A549 (cell line): ENCODE measurements at regions not wholly inside any gene's neighbourhood (a gene's known extent, or its start where the extent isn't known, plus 50 kb on each side); places are given as distances from the start of the nearest gene placed in this dataset.

Experiments used
- ATAC-seq, 2 experiments: fragments of 200-7000 bp in 1 of 2; fragments of >200 bp in 1 of 2; cut with Nextera tagmentation in 1 of 2; cut with Tn5 transposase in 1 of 2; 3 replicates each; pipeline versions ENCODE4 v1.8.0 to v1.9.1; 2018 to 2020; ENCODE audit warnings: mild to moderate bottlenecking in 1 of 2, moderate library complexity in 1 of 2
- CTCF ChIA-PET: fragments of 300-600 bp; sonication (Branson Sonifier 250); formaldehyde crosslinking; extraction: SDS; loops from one replicate; lab custom pipeline; 2021; ENCODE audit warnings: antibody characterized with exemption, inconsistent platforms; lab: Yijun Ruan, JAX
- POLR2A ChIA-PET: fragments of 350-600 bp; formaldehyde crosslinking; extraction: SDS; loops from one replicate; lab custom pipeline; 2021; ENCODE audit warnings: antibody characterized with exemption, inconsistent platforms; lab: Yijun Ruan, JAX
- DNase-seq, 2 experiments: peaks; one replicate each; pipeline versions ENCODE4 v3.0.0 to v3.0.0-alpha.2; 2011 to 2016; ENCODE audit warnings: low read depth in 1 of 2, low spot score in 1 of 2
- FAIRE-seq: peaks from 2 replicates; lab custom pipeline; 2011; peaks lifted over from hg19 to GRCh38; lab: Jason Lieb, UNC
- H3K27ac ChIP-seq, 2 experiments: fragments of >200 bp; sonication (Bioruptor Twin); formaldehyde crosslinking; 3 replicates each; pipeline ENCODE4 v1.5.1; 2016 to 2017
- H3K4me1 ChIP-seq: fragments of >200 bp; sonication (Bioruptor Twin); formaldehyde crosslinking; 3 replicates; pipeline ENCODE4 v1.6.1; 2016
- H3K4me2 ChIP-seq: fragments of >200 bp; sonication (Bioruptor Twin); formaldehyde crosslinking; 3 replicates; pipeline ENCODE4 v1.6.1; 2016
- H3K4me3 ChIP-seq: fragments of >200 bp; sonication (Bioruptor Twin); formaldehyde crosslinking; 3 replicates; pipeline ENCODE4 v1.5.1; 2016
- H3K9me3 ChIP-seq: fragments of >200 bp; sonication (Bioruptor Twin); formaldehyde crosslinking; 3 replicates; pipeline ENCODE4 v1.6.1; 2016
- BHLHE40 ChIP-seq: IDR thresholded peaks from 2 replicates; pipeline ENCODE4 v1.6.1; 2012; ENCODE audit warnings: low read depth, low read length, inconsistent platforms
- CBX8 ChIP-seq: fragments of 200-600 bp; sonication (generic); IDR thresholded peaks from 2 replicates; pipeline ENCODE4 v1.6.1; 2016
- EHF ChIP-seq: fragments of 250-450 bp; sonication (Bioruptor Pico); IDR thresholded peaks from 2 replicates; pipeline ENCODE4 v1.5.0; 2020; ENCODE audit warnings: mild to moderate bottlenecking
- EP300 ChIP-seq, 2 experiments: fragments of >200 bp; sonication (Bioruptor Twin); formaldehyde crosslinking; IDR thresholded peaks; 2 replicates in 1 of 2; 3 replicates in 1 of 2; pipeline ENCODE4 v1.6.1; 2016 to 2017
- ESRRA ChIP-seq: fragments of 150-350 bp; IDR thresholded peaks from 2 replicates; pipeline ENCODE4 v1.6.1; 2014; ENCODE audit warnings: mild to moderate bottlenecking, low read length, borderline replicate concordance
- FOSB ChIP-seq: fragments of 250-450 bp; sonication (Bioruptor Pico); IDR thresholded peaks from 2 replicates; pipeline ENCODE4 v1.5.0; 2020; ENCODE audit warnings: mild to moderate bottlenecking, moderate library complexity
- GATA3 ChIP-seq: IDR thresholded peaks from 2 replicates; pipeline ENCODE4 v1.6.1; 2012; ENCODE audit warnings: borderline replicate concordance
- HDAC2 ChIP-seq: fragments of 200-600 bp; sonication (generic); IDR thresholded peaks from 2 replicates; pipeline ENCODE4 v1.6.1; 2016
- HEYL ChIP-seq: fragments of 250-450 bp; sonication (Bioruptor Pico); IDR thresholded peaks from 2 replicates; pipeline ENCODE4 v1.8.0; 2021; ENCODE audit warnings: mild to moderate bottlenecking, moderate library complexity
- HOXB13 ChIP-seq: fragments of 250-450 bp; sonication (Bioruptor Pico); IDR thresholded peaks from 2 replicates; pipeline ENCODE4 v1.5.0; 2020; ENCODE audit warnings: low read depth, mild to moderate bottlenecking, moderate library complexity
- JUNB ChIP-seq: fragments of >200 bp; sonication (Bioruptor Twin); formaldehyde crosslinking; IDR thresholded peaks from 2 replicates; pipeline ENCODE4 v1.6.1; 2016
- KDM1A ChIP-seq: fragments of 200-600 bp; sonication (generic); IDR thresholded peaks from 2 replicates; pipeline ENCODE4 v1.6.1; 2016; ENCODE audit warnings: low read depth, mild to moderate bottlenecking
- MAZ ChIP-seq: fragments of 150-350 bp; IDR thresholded peaks from 2 replicates; pipeline ENCODE4 v1.6.1; 2014; ENCODE audit warnings: antibody characterized with exemption, low read depth, low read length, borderline replicate concordance
- NFE2L2 ChIP-seq: fragments of 150-350 bp; conservative IDR thresholded peaks from 2 replicates; pipeline ENCODE4 v1.6.1; 2014; ENCODE audit warnings: low read length
- NPAS2 ChIP-seq: fragments of 250-450 bp; sonication (Bioruptor Pico); IDR thresholded peaks from 2 replicates; pipeline ENCODE4 v1.8.0; 2022; ENCODE audit warnings: mild to moderate bottlenecking, moderate library complexity, borderline replicate concordance
- POLR2A ChIP-seq: IDR thresholded peaks from 2 replicates; pipeline ENCODE4 v1.6.1; 2012; ENCODE audit warnings: mild to moderate bottlenecking, low read length
- POLR2AphosphoS2 ChIP-seq: conservative IDR thresholded peaks from 2 replicates; pipeline ENCODE4 v1.6.1; 2012; ENCODE audit warnings: low read length, improper control_type of control experiment, inconsistent platforms
- RARB ChIP-seq: fragments of 250-450 bp; sonication (Bioruptor Pico); IDR thresholded peaks from 2 replicates; pipeline ENCODE4 v1.8.0; 2021; ENCODE audit warnings: mild to moderate bottlenecking, moderate library complexity
- RCOR1 ChIP-seq: fragments of 150-350 bp; IDR thresholded peaks from 2 replicates; pipeline ENCODE4 v1.6.1; 2014; ENCODE audit warnings: antibody characterized with exemption, low read length, low read depth
- RNF2 ChIP-seq: fragments of 200-600 bp; sonication (generic); IDR thresholded peaks from 2 replicates; pipeline ENCODE4 v1.6.1; 2016; ENCODE audit warnings: low read depth, mild to moderate bottlenecking, antibody characterized with exemption, moderate library complexity, borderline replicate concordance
- SREBF2 ChIP-seq: fragments of 450-650 bp; IDR thresholded peaks from 2 replicates; pipeline ENCODE4 v1.6.1; 2014; ENCODE audit warnings: mild to moderate bottlenecking, moderate library complexity
- ZFP36 ChIP-seq: fragments of 450-650 bp; IDR thresholded peaks from 2 replicates; pipeline ENCODE4 v1.6.1; 2014; ENCODE audit warnings: borderline replicate concordance; ENCODE audit not compliant: partially characterized antibody
- ZNF302 ChIP-seq: fragments of 250-450 bp; sonication (Bioruptor Pico); IDR thresholded peaks from 2 replicates; pipeline ENCODE4 v1.9.0; 2021; ENCODE audit warnings: inconsistent platforms, mild to moderate bottlenecking, moderate library complexity
- WGBS: methylation state at CpG from one replicate; pipeline ENCODE4 v1.1.6; 2017; ENCODE audit errors: missing lambda C conversion rate; 5-methylcytosine and 5-hydroxymethylcytosine counted together
- TF ChIP-seq, protein P1 (sequence below): fragments of 200-600 bp; sonication (generic); IDR thresholded peaks from 2 replicates; pipeline ENCODE4 v1.6.1; 2016; ENCODE audit warnings: antibody characterized with exemption, mild to moderate bottlenecking, moderate library complexity
- TF ChIP-seq, protein P2 (sequence below): fragments of 250-450 bp; sonication (Bioruptor Pico); IDR thresholded peaks from 2 replicates; pipeline ENCODE4 v1.5.0; 2021; ENCODE audit warnings: mild to moderate bottlenecking, moderate library complexity, borderline replicate concordance
- TF ChIP-seq, protein P3 (sequence below): fragments of 450-650 bp; IDR thresholded peaks from 2 replicates; pipeline ENCODE4 v1.6.1; 2014; ENCODE audit warnings: antibody characterized with exemption
- TF ChIP-seq, protein P4 (sequence below): fragments of >200 bp; sonication (Bioruptor Twin); formaldehyde crosslinking; IDR thresholded peaks from 3 replicates; pipeline ENCODE4 v1.6.1; 2016
- TF ChIP-seq, protein P5 (sequence below): fragments of 250-450 bp; sonication (Bioruptor Pico); IDR thresholded peaks from 2 replicates; pipeline ENCODE4 v1.5.0; 2020; ENCODE audit warnings: low read depth, mild to moderate bottlenecking, moderate library complexity

DNA sequence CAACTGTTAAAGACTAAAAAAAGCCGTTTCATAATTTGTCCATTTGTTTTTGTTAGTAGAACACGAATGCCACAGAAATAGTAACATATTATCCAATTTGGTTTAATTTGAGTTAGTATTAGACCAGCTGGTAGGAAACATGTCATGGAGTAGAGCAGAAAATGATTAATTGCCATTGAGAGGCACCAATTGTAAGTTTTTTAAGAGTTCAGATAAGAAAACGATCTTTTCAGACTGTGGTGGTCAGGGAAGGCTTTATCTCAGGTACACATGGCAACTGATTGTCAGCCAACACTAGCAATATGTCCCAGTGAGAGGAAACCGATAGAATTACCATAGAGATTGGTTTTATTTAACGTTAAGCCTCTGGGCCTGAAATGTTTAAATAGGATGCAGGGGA is 438.2 kb upstream of the MAP2 start:
- no peak for DNase-seq
- TF ChIP-seq RARB (no peak), MAZ (no peak), ZNF302 (CRISPR knock-in tag) (no peak), ESRRA (no peak), GATA3 (no peak), ZFP36 (no peak), NPAS2 (CRISPR knock-in tag) (no peak), SREBF2 (no peak), HEYL (CRISPR knock-in tag) (no peak), HOXB13 (CRISPR knock-in tag) (no peak), EHF (no peak), HDAC2 (no peak), POLR2A (no peak), JUNB (no peak), CBX8 (no peak)
- TF ChIP-seq, protein P1, sequence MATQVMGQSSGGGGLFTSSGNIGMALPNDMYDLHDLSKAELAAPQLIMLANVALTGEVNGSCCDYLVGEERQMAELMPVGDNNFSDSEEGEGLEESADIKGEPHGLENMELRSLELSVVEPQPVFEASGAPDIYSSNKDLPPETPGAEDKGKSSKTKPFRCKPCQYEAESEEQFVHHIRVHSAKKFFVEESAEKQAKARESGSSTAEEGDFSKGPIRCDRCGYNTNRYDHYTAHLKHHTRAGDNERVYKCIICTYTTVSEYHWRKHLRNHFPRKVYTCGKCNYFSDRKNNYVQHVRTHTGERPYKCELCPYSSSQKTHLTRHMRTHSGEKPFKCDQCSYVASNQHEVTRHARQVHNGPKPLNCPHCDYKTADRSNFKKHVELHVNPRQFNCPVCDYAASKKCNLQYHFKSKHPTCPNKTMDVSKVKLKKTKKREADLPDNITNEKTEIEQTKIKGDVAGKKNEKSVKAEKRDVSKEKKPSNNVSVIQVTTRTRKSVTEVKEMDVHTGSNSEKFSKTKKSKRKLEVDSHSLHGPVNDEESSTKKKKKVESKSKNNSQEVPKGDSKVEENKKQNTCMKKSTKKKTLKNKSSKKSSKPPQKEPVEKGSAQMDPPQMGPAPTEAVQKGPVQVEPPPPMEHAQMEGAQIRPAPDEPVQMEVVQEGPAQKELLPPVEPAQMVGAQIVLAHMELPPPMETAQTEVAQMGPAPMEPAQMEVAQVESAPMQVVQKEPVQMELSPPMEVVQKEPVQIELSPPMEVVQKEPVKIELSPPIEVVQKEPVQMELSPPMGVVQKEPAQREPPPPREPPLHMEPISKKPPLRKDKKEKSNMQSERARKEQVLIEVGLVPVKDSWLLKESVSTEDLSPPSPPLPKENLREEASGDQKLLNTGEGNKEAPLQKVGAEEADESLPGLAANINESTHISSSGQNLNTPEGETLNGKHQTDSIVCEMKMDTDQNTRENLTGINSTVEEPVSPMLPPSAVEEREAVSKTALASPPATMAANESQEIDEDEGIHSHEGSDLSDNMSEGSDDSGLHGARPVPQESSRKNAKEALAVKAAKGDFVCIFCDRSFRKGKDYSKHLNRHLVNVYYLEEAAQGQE = no peak
- TF ChIP-seq, protein P2, sequence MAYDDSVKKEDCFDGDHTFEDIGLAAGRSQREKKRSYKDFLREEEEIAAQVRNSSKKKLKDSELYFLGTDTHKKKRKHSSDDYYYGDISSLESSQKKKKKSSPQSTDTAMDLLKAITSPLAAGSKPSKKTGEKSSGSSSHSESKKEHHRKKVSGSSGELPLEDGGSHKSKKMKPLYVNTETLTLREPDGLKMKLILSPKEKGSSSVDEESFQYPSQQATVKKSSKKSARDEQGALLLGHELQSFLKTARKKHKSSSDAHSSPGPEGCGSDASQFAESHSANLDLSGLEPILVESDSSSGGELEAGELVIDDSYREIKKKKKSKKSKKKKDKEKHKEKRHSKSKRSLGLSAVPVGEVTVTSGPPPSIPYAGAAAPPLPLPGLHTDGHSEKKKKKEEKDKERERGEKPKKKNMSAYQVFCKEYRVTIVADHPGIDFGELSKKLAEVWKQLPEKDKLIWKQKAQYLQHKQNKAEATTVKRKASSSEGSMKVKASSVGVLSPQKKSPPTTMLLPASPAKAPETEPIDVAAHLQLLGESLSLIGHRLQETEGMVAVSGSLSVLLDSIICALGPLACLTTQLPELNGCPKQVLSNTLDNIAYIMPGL (CRISPR knock-in tag) = no peak
- no peak for FAIRE-seq
- CTCF ChIA-PET = interaction anchor here (1.6 kb wide), 1 partner anchor 14 kb away, joined by 3 read pairs; no protein-coding TSS in a partner anchor
- Histone ChIP-seq H3K4me3 (no peak overlapping the region), H3K9me3 (no peaks in the 10 kb centered on the region), H3K27ac (no peak overlapping the region), H3K4me1 (no peaks in the 10 kb centered on the region), H3K4me2 (no peak overlapping the region)
- no peak for ATAC-seq
- WGBS = 2% methylated on average over 5 of the region's 5 CpGs
- POLR2A ChIA-PET = no interaction called here

DNA sequence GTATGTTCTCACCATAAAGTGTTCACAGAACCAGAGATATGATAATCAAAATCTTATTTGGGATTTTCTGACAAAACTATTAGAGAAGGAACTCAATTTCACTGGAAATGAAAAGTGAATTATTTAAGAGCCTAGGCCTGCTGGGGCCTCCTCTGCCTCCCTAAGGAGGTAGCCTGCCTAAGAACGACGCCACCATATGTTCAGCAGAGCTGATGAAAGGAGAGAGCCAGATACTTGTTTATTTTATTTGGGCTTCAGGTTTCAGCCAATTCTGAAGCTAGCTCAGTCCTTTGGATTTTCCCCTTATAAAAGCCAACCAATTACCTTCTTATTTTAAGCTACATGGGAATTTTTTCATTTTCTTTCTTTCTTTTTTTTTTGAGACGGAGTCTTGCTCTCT is 433.1 kb upstream of the MAP2 start:
- no peak for DNase-seq
- no peak for FAIRE-seq
- no peak overlapping the region for H3K4me3 ChIP-seq
- H3K4me2 ChIP-seq = no peak overlapping the region
- no peaks in the 10 kb centered on the region for H3K9me3 ChIP-seq
- WGBS = 42% methylated on average over 3 of the region's 3 CpGs
- H3K4me1 ChIP-seq = no peaks in the 10 kb centered on the region
- no peak for ATAC-seq
- H3K27ac ChIP-seq = no peak overlapping the region
- TF ChIP-seq SREBF2 = no peak
- no peak for TF ChIP-seq FOSB (CRISPR knock-in tag)
- TF ChIP-seq RNF2 = no peak
- TF ChIP-seq, protein P3, sequence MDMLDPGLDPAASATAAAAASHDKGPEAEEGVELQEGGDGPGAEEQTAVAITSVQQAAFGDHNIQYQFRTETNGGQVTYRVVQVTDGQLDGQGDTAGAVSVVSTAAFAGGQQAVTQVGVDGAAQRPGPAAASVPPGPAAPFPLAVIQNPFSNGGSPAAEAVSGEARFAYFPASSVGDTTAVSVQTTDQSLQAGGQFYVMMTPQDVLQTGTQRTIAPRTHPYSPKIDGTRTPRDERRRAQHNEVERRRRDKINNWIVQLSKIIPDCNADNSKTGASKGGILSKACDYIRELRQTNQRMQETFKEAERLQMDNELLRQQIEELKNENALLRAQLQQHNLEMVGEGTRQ = no peak
- no peak for TF ChIP-seq KDM1A
- TF ChIP-seq, protein P4, sequence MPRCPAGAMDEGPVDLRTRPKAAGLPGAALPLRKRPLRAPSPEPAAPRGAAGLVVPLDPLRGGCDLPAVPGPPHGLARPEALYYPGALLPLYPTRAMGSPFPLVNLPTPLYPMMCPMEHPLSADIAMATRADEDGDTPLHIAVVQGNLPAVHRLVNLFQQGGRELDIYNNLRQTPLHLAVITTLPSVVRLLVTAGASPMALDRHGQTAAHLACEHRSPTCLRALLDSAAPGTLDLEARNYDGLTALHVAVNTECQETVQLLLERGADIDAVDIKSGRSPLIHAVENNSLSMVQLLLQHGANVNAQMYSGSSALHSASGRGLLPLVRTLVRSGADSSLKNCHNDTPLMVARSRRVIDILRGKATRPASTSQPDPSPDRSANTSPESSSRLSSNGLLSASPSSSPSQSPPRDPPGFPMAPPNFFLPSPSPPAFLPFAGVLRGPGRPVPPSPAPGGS = no peak
- no peak for TF ChIP-seq RCOR1
- no peak for TF ChIP-seq BHLHE40
- no peak for TF ChIP-seq EP300 (IDR thresholded peaks at IDR 0.05)
- no peak for TF ChIP-seq POLR2AphosphoS2
- no peak for TF ChIP-seq ZFP36
- TF ChIP-seq, protein P5, sequence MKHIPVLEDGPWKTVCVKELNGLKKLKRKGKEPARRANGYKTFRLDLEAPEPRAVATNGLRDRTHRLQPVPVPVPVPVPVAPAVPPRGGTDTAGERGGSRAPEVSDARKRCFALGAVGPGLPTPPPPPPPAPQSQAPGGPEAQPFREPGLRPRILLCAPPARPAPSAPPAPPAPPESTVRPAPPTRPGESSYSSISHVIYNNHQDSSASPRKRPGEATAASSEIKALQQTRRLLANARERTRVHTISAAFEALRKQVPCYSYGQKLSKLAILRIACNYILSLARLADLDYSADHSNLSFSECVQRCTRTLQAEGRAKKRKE (CRISPR knock-in tag) = no peak
- TF ChIP-seq RARB = no peak
- no peak for TF ChIP-seq CBX8
- TF ChIP-seq NFE2L2 = no peak
- TF ChIP-seq JUNB = no peak
- ChIA-PET CTCF (no interaction called here), POLR2A (no interaction called here)
